Fibroblast of skin of abdomen (primary cell): ENCODE measurements at regions not wholly inside any gene's neighbourhood (a gene's known extent, or its start where the extent isn't known, plus 50 kb on each side); places are given as distances from the start of the nearest gene placed in this dataset.

Source experiments
- DNase-seq: peaks from one replicate; pipeline ENCODE4 v3.0.0-alpha.2; 2013

DNA sequence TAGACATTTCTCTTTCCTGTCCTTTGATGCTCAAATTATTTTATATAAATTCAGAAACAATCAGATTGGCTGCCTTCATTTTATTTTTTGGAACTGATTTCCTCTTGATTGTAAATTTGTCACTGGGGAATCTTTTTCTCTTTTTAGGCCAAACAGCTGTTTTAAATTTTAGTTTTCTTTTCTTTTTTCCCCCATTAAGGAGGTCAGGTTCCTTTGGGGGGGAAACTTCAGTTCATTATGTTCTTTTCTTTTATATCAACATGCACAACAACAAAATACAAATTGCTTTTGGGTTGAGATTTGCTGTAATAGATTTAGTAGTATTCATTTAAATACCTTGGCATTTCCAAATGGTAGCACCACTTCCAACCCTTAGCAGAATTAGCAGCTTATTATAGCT, 264.8 kb upstream of the SPRY2 start:
- no peak for DNase-seq

DNA sequence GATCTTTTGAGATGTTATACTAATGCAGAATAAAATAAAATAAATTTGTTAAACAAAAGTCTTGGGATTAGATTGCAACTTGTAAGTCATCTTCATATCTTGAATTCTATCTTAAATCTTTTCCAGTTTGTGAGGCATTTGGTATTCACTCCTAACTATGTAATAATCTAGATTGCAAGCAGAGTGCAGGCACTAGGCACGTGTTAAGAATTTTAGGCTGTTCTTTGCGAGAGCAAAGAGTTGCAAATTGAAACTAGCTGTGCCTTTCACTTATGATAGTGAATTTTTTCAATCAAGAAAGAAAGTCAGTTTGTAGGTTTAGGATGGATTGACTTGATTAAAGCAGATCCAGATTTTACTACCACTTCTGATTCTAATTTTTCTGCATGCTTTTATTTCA, 264.1 kb upstream of the SPRY2 start:
- DNase-seq: no peak

DNA sequence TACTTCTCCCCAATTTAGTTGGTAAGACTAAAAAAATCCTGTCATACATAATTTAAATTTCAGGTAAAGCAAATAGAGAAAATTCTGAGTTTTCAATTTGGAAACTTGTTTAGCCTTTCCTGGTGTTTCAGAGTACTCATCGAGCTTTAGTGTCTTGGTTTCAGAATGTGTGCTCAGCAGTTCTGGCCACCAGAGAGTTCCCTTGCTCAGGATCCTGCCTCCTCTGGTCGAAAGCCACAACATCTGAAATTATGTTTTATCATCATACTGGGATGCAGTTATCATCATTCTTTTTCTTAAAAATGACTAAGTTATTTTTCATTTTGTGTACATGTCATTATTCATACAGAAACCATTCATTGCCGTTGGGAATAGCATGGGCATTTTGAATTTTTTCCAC, 263.2 kb upstream of the SPRY2 start:
- no peak for DNase-seq

DNA sequence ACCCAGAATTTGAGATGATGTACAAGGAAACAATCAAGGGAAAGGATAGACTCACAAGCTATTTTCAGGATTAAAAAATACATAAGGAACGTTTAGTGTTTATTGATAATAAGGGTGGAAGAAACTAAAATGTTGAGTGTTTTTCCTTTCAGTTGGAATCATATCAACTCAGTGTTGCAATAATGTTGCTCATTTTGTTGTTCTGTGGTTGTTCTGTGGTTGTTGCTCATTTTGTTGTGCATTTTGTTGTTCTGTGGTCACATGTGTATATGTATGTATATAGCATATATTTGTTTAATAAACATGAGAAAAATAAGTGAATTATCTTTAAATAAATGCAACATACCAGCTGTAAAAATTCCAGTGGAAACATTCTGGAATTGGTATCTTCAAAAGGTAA, 262.4 kb upstream of the SPRY2 start:
- DNase-seq: no peak

DNA sequence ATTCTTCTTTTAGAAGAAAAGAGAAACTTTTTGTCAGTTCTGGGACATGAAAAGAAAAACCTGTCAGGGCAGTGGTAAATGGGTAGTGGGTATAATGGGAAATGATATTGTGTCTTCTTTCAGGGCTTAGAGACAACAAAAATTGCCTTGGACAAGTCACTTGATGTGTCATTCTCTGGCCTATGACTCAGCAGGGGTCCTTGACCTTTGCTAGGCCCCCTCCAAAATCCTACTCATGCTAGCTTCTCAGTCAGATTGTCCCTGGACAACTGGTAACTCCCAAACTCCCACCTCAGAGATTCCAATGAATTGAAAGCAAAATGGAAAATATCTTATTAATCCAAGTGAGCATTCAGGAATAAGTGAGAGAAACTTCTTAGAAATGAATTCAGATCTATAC, 258.8 kb upstream of the SPRY2 start:
- DNase-seq: no peak

DNA sequence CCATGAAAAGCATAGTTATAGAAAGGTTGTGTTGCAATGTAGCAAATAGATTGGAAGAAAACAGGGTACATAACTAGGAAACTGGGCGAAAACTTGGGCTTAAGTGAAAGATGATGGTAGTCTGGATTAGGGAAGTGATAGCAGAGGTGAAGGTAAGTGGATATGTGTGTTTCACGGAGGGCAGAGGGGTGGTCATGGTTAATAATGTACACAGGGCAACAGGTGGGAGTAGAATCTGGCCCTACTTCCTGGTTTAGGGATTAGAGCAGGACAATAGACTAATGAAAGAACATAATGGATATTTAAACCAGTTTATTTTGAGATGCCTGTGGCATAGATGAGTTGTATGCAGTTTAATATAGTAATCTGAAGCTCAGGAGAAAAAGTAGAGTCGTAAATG, 257.3 kb upstream of the SPRY2 start:
- no peak for DNase-seq

DNA sequence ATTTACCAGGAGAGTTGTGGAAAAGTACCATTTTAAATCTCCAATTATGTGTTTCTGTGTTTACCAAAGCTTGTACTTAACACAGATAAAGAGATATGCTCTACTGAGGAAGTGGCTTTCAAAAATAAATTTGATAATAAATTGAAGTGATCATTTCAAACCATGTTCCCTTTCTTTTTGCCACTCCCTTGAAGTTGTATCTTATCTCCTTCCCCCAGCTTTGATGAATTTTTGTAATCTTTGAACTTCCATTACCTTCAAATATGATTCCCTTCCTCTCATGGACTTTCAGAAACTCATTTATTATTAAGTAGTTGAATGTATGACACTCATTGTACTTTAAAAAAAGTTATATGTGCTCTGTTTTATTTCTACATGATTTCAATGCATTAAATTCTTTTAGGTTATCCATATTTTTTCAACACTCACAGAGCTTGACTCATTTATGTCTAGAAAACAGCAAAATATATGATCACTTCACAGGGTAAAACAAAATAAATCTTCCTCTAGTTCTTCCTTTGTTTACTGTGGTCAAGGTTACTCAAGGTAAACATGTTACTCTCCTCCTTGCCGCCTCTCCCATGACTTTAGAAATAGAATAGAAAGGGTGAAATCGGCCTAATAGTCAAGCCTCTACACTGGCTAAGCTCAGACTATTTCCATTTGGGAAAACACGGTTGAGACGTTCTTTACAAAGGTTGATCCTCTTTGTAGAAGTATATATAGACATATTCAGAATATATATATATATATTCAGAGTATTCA, 251.2 kb upstream of the SPRY2 start:
- no peak for DNase-seq

DNA sequence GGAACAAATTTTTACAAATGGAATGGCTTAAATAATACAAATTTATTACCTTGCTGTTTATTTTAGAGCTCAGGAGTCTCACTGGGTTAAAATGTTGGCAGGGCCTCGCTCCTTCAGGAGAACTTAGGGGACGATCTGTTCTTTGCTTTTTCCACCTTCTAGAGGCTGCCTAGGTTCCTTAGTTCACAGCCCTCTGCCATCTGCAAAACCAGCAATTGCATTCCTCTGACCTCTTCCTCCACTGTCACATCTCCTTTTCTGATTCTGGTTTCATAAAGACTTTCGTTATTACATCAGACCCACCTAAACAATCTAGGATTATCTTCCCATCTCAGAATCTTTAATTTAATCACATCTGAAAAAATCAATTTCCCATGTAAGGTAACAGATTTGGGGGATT, 249.6 kb upstream of the SPRY2 start:
- DNase-seq: no peak

DNA sequence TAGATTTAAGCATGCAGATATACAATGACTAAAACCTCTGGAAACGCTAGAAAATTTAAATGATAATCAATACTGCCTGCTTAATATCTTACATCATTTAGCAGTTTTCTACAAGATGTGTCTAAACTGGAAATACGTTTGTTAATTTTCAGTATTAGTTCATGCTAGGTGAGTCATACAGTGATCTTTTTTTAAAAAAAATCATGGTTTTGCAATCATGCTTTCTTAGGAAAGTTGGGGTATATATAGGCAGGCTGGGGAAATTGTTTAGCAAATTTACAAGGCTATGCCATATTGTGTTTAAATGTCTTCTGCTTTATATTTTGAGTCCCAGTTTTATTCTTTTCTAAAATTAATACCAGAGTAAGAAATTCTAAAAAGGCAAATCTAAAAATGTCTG, 245.4 kb upstream of the SPRY2 start:
- no peak for DNase-seq

DNA sequence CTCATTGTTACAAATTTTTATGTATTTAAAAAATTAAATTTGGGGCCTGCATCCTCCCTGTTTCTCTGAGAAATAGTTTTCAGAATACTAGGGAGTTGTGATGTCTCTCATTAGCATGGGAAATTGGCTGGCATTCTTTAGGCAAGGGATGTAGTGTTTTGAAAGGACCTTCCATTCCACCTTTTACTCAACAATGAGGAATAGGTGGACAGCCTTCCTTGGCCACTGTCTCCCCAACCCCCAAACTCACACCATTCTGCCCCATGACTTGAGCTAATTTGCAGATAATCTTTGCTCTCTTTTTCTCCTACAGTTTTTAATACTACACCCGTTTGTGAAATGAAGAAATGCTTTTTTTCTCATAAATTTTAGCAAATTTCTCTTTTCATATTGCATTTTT, 244.6 kb upstream of the SPRY2 start:
- DNase-seq: no peak

DNA sequence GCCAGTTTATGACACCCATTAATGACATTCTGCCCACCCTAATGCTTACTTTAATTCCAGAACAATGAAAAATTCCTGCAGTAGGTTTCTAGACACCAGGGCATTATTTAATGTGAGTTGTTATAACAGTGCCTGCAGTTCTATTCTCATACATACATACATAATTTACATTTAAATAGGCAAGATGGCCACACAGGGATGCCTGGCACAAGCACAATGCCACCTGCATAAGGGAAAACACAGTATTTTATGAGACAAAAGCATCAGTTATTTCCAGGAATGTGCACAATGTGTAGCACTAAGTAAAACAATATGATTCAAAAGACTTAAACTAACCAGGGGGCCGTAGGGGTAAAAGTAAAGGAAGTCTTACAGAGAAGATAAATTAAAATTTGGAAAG, 243.9 kb upstream of the SPRY2 start:
- DNase-seq: no peak

DNA sequence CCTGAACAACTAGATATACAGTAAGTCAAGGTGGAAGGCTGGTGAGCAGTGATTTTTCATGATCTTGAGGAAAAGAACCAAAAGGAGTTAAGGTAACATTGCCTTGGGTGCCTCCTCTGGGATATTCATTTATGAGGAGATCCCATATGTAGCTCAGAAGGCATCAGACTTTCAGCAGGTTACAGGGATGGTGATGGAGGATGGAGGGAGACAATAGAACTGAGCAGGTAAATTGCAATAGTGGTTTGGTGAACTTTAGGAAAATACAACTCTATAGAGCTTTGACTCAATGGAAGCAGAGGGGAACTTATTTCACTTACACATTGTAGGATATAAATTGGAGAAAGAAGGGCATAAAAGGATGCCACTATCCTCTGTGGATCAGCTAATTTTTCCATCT, 243.4 kb upstream of the SPRY2 start:
- no peak for DNase-seq

DNA sequence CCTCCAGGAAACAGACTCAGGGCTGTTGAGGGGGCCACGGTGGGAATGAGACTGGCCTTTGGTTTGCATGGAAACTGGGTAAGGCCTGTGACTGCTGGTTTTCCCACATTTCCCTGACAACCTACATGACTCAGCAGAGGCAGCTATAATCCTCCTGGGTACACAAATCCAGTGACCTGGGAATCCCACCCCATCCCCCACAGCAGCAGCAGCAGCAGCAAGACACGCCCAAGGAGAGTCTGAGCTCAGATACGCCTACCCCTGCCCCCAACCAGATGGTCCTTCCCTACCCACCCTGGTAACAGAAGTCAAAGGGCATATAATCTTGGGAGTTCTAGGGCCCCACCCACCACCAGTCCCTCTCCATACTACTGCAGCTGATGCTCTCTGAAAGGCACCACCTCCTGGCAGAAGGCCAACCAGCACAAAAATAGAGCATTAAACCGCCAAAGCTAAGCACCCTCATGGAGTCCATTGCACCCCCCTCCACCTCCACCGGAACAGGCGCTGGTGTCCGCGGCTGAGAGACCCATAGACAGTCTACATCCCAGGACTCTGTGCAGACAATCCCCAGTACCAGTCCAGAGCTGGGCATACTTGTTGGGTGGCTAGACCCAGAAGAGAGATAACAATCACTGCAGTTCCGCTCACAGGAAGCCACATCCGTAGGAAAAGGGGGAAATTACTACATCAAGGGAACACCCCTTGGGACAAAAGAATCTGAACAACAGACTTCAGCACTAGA, 237.2 kb upstream of the SPRY2 start:
- no peak for DNase-seq

DNA sequence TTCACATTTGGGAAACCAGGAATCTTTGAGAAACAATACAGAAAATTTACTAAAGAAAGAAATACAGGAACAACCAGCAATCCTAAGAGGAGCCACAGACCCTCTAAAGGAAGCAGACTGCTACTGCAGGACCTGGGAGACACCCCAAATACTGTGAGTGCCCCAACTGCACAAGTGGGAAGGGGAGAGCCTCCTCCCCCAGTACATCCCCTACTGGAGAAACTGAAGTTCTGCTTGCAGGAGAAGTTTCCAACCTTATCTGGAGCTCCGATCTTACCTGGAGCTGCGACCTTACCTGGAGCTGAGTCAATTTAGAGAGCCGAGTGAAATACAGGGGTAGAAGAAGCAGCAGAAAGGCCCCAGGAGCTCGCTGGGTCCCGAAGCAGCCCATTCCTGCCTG, 236.4 kb upstream of the SPRY2 start:
- no peak for DNase-seq

DNA sequence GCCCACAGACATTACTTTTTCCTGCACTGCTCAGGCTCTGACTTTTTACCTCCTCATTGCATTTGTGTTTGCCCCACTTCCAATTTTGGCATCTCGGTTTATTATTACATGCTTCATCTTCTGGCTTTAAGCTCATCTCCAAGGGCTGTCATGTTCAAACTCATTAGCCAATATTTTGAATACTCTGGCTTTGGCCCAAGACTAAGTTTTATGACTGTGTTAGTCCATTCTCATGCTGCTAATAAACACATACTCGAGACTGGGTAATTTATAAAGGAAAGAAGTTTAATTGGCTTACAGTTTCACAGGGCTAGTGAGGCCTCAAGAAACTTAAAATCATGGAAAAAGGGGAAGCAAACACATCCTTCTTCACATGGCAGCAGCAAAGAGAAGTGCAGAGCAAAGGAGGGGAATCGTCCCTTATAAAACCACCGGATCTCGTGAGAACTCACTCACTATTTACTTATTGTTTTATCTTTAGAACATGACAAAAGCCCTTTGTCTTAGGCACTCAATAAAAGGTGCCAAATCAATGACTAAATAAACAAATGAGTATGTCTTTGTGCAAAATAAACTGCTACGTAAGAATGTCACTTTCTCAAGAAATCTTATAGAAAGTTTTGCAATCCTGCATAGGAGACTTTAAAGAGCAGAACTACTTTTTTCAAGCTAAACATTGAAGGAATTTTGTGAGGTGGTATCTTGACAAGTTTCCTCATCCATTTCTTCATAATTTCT, 233.4 kb upstream of the SPRY2 start:
- DNase-seq: no peak

DNA sequence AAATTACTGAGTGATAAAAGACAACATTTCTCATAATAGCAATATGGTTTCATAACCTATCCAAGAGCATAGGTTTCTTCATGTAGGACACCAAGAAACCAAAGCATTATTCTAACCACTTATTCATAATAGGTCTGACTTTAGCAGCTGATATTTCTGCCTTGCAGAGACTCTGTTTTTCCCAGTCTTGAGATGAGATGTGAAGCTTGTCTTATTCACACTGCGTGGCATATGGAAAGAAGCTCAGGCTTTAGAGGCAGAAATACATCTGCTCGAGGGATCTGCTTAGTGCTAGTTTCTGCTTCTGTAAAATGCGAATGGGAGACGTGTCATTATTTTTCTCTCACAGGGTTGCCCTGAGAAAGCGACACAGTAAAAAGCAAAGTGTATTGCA, 232.0 kb upstream of the SPRY2 start:
- DNase-seq: no peak

DNA sequence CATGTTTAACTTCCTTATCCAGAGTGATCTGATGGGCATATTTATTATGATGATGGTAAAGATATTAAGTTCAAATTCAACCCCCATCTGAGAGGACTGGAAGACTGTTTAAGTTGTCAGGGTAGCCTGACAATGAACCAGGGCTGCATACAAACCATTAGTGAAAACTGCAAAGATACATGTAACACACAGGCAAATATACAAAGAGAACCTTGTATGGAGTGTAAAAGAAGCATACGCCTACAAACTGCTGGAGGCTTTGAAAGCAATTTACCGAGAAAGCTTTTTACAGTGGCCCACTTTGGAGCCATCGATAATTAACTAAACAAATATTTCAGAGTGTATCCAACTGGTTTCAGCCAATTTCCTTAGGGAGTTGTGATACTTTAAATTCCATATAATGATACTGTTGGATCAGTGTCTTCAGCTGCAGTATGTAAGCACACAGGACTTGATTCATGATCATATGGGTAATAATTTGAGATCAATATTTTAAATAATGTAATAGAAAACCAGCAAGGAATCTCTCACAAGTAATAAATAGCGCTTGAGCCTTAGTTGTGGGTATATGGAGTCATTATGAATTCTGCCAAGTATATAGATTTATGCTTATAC, 231.5 kb upstream of the SPRY2 start:
- no peak for DNase-seq

DNA sequence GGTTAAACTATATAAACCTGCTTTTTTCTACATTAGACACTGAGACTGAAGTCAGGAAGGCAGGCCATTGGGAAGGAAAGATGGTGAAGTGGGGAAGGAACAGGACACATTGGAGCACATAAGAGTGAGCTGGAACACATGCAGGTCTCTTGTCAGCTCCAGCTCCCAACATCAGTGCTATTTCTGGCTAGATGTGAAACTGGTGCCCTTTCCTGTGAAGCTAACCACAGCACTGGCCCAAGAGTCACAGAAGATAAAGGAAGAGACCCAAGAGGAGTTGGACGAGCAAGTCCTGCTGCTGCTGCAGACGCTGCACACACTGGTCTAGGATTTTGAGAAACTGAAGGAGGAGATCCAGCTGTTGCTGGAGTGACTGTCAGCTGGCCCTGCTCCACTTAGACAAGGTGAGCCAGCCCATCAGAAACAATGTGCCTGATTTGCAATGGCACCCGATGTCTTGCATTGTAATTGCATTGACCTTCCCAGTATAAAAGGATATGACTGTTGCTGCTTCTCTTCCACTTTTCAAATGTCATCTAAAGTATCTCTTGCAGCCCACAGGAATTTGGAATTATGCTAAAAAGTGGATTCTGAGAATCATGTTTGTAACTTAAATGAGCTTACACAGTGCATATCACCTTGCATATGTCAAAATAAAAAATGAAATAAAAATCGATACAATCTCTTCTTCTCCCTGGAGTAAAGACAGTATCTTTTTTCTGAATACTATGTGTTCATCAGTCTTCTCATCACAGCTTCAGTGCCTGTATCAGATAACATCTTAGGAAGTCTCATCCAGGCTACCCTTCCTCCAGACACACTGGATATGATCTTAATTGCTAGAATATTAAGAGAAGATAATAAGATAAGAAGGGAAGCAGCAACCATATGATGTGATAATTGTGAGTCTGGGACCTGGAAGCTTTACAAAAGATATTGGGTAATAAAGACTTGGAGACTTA, 230.7 kb upstream of the SPRY2 start:
- no peak for DNase-seq

DNA sequence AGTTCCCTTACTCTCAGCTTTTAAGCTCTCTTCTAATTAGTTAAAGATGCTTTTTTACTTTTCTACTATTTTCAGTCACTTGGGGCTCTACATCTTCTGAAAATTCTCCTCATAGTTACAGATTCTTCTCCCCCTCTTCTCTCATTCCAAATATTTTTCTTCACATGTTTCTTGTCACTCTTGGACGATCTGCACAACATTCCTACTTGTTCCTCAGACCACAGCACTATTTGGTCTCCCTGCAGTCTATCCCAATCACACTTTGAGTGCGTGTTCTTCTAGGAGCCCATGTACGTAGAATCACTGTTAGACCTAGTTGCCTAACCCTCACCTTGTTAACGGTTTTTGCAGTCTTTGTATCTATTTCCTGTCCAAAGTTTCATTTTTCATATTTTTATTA, 222.5 kb upstream of the SPRY2 start:
- no peak for DNase-seq

DNA sequence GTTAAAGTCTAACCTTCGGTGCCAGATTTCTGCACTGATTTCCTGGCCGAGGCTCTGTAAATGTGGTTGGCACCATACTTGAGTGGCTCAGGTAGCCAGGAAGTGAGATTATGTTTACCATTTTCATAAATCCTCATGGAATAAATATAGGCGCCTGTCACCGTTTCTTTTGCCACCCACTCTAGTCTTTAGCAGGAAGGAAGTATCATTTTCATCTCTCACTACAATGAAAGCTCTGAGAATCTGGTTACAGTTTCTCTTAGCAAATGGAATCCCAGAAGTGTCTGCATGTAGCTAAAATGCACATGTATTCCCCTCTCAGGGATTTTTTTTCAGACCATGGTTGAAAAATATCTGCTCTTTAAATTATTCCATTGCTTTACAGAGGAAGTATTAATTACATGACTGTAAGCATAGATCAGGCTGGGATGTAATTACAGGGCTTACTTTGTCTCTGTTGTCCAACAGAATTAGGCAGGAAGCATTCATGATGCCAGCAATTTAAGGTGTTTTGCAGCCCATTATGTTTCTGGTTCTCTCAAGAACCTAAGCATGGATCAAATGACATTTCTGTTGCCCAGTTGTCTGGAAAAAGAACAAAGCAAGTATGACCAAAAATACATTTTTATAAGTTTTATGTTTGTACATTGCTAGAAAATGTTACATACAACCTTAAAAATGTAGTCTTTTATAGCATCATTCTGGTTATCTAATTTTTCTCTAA, 221.7 kb upstream of the SPRY2 start:
- no peak for DNase-seq

DNA sequence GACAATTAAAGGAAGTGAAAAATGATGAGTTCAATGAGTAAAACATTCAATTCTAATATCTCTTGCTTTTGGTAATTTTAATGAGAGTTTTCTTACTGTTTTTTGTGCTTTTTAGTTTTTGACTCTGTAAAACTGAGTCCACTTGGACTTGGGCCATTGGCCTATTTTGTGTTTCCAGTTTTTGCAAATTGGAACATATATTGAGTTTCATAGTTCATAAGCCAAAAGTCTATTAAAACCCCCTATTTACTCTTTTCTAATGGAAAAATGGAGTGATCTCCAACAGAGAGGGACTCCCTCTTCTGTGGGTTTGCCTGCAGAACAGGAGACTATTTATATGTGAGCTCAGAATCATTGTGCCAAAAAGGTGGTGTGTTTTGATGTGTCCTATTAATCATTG, 219.7 kb upstream of the SPRY2 start:
- DNase-seq: no peak
